ENCODE measurements at regions not wholly inside any gene's neighbourhood (a gene's known extent, or its start where the extent isn't known, plus 50 kb on each side); places are given as distances from the start of the nearest gene placed in this dataset.

GRCh38 chr3:161555320-161555719 lies 58.7 kb downstream of the OTOL1 start:
- H3K36me3 Mint-ChIP-seq (ENCODE audit: low read depth): no peaks in the 10 kb centered on the region
- ATAC-seq (replicated peaks): no peak
- no peaks in the 10 kb centered on the region for H3K4me1 Mint-ChIP-seq

GRCh38 chr3:161556533-161556932 lies 59.9 kb downstream of the OTOL1 start:
- ATAC-seq (replicated peaks): no peak

More at GRCh38 chr3:161555320-161555719, 58.7 kb downstream of the OTOL1 start:
- no peak overlapping the region for H3K4me3 Mint-ChIP-seq
- H3K9me3 Mint-ChIP-seq: no peaks in the 10 kb centered on the region
- no peak overlapping the region for H3K27ac Mint-ChIP-seq
- H3K27me3 Mint-ChIP-seq: peaks cover 24% of the 10 kb centered on the region

GRCh38 chr3:161556941-161557340 lies 60.3 kb downstream of the OTOL1 start:
- no peak for ATAC-seq (replicated peaks)
- Mint-ChIP-seq H3K9me3 (no peaks in the 10 kb centered on the region), H3K27ac (no peak overlapping the region)

More at GRCh38 chr3:161556533-161556932, 59.9 kb downstream of the OTOL1 start:
- H3K4me3 Mint-ChIP-seq: no peak overlapping the region
- no peaks in the 10 kb centered on the region for H3K9me3 Mint-ChIP-seq
- no peaks in the 10 kb centered on the region for H3K36me3 Mint-ChIP-seq (ENCODE audit: low read depth)
- no peak overlapping the region for H3K27ac Mint-ChIP-seq
- H3K4me1 Mint-ChIP-seq: no peaks in the 10 kb centered on the region
- peaks cover 18% of the 10 kb centered on the region for H3K27me3 Mint-ChIP-seq

GRCh38 chr3:161557445-161558150 lies 61.0 kb downstream of the OTOL1 start:
- no peaks in the 10 kb centered on the region for H3K4me1 Mint-ChIP-seq
- H3K4me3 Mint-ChIP-seq: no peak overlapping the region
- H3K27me3 Mint-ChIP-seq: peaks cover 13% of the 10 kb centered on the region
- H3K36me3 Mint-ChIP-seq (ENCODE audit: low read depth): no peaks in the 10 kb centered on the region
- no peaks in the 10 kb centered on the region for H3K9me3 Mint-ChIP-seq
- H3K27ac Mint-ChIP-seq: no peak overlapping the region
- ATAC-seq (replicated peaks): no peak

More at GRCh38 chr3:161556941-161557340, 60.3 kb downstream of the OTOL1 start:
- Mint-ChIP-seq H3K27me3 (peaks cover 15% of the 10 kb centered on the region), H3K4me1 (no peaks in the 10 kb centered on the region), H3K36me3 (ENCODE audit: low read depth) (no peaks in the 10 kb centered on the region), H3K4me3 (no peak overlapping the region)

- Mint-ChIP-seq H3K27me3 (peaks cover 13% of the 10 kb centered on the region), H3K27ac (no peak overlapping the region), H3K36me3 (ENCODE audit: low read depth) (no peaks in the 10 kb centered on the region), H3K4me1 (no peaks in the 10 kb centered on the region), H3K9me3 (no peaks in the 10 kb centered on the region), H3K4me3 (no peak overlapping the region)
- no peak for ATAC-seq (replicated peaks)
These were observed 61.6 kb downstream of the OTOL1 start for GRCh38 chr3:161558236-161558635.

- no peaks in the 10 kb centered on the region for H3K36me3 Mint-ChIP-seq (ENCODE audit: low read depth)
- no peaks in the 10 kb centered on the region for H3K4me1 Mint-ChIP-seq
- H3K27me3 Mint-ChIP-seq: peaks cover 13% of the 10 kb centered on the region
- H3K9me3 Mint-ChIP-seq: no peaks in the 10 kb centered on the region
- H3K27ac Mint-ChIP-seq: no peak overlapping the region
- no peak for ATAC-seq (replicated peaks)
- no peak overlapping the region for H3K4me3 Mint-ChIP-seq
These were observed 62.8 kb downstream of the OTOL1 start for GRCh38 chr3:161559177-161559998.

DNA sequence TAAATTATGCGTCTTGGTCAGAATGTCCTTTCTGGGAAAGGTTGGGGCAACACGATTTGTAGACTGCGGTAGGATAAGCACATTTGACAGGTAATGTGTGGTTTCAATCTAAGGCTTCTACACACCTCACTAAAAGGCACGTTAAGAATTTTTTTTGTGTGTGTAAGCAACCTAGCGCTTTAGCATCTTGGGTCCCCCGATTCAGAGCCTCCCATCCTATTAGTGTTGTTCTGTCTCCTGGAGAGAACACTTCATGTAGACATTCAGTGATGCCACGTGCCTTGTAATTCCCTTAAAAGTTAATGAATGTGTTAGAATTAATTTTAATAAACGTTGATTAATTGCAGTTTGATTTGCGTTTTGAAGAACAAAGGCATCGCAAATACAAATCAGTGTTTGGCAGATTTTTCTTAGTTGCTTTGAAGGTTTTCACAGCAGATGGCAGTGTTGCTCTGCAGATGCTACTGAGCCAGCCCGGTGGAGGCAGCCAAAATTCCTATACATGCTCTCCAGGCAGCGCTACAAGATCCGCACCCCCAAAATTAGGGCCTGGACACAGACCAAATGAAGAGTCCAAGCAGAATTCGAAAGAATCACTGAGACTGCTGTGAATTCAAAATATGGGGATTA lies 63.5 kb downstream of the OTOL1 start:
- Mint-ChIP-seq H3K9me3 (no peaks in the 10 kb centered on the region), H3K27me3 (peaks cover 13% of the 10 kb centered on the region), H3K4me1 (no peaks in the 10 kb centered on the region), H3K27ac (no peak overlapping the region), H3K36me3 (ENCODE audit: low read depth) (no peaks in the 10 kb centered on the region), H3K4me3 (no peak overlapping the region)
- no peak for ATAC-seq (replicated peaks)

DNA sequence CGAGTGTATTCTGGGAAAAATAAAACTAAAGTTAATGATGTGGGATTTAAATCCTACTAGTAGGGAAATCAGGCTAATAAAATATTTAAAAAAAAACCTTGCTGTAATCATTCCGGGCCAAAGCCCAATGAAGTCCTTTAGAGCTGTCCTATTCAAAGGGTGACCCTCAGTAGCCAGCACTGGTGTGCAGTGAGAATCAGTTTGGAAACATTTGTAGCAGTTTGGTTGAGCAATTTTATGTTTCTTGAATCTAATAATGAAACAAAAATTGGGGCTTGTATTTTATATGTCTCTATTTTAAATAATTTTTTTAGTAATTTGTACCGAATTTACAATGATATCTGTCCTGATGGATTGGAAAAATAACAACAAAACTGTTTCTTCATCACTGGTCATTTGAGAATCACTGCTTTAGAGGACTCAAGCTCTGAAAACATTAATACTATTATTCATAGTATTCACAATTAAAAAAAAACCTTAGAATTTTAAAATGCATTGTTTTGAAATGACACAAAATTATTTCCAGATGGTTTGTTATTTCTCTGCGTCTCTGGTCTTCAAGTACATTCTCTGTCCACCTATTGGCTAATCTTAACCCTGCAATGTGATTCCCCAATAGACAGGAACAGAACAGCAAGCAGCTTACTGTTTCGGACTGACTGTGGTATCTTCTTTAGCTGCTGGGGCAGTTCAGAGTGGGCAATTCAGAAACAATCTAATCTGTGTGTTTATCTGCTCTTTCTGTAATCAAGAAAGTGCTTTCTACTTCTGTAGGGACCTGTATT lies 71.2 kb downstream of the OTOL1 start:
- Mint-ChIP-seq H3K4me1 (no peaks in the 10 kb centered on the region), H3K27me3 (peaks cover 5% of the 10 kb centered on the region), H3K27ac (no peak overlapping the region), H3K36me3 (ENCODE audit: low read depth) (no peaks in the 10 kb centered on the region), H3K4me3 (no peak overlapping the region), H3K9me3 (no peaks in the 10 kb centered on the region)
- no peak for ATAC-seq (replicated peaks)

- H3K27ac Mint-ChIP-seq: no peak overlapping the region
- no peaks in the 10 kb centered on the region for H3K9me3 Mint-ChIP-seq
- H3K4me1 Mint-ChIP-seq: no peaks in the 10 kb centered on the region
- peaks cover 5% of the 10 kb centered on the region for H3K27me3 Mint-ChIP-seq
- H3K36me3 Mint-ChIP-seq (ENCODE audit: low read depth): no peaks in the 10 kb centered on the region
- no peak overlapping the region for H3K4me3 Mint-ChIP-seq
- no peak for ATAC-seq (replicated peaks)
These were observed 72.1 kb downstream of the OTOL1 start for GRCh38 chr3:161568671-161569070.

GRCh38 chr3:161571951-161572350 lies 75.3 kb downstream of the OTOL1 start:
- H3K9me3 Mint-ChIP-seq: peaks cover 5% of the 10 kb centered on the region
- no peak overlapping the region for H3K4me3 Mint-ChIP-seq
- no peaks in the 10 kb centered on the region for H3K4me1 Mint-ChIP-seq
- ATAC-seq (replicated peaks): no peak
- no peaks in the 10 kb centered on the region for H3K36me3 Mint-ChIP-seq (ENCODE audit: low read depth)
- peaks cover 13% of the 10 kb centered on the region for H3K27me3 Mint-ChIP-seq
- H3K27ac Mint-ChIP-seq: no peak overlapping the region

- H3K36me3 Mint-ChIP-seq (ENCODE audit: low read depth): no peaks in the 10 kb centered on the region
- peaks cover 5% of the 10 kb centered on the region for H3K9me3 Mint-ChIP-seq
- ATAC-seq (replicated peaks): no peak
- no peak overlapping the region for H3K4me3 Mint-ChIP-seq
- peaks cover 9% of the 10 kb centered on the region for H3K27me3 Mint-ChIP-seq
- no peaks in the 10 kb centered on the region for H3K4me1 Mint-ChIP-seq
- no peak overlapping the region for H3K27ac Mint-ChIP-seq
These were observed 76.5 kb downstream of the OTOL1 start for GRCh38 chr3:161573136-161573535.

DNA sequence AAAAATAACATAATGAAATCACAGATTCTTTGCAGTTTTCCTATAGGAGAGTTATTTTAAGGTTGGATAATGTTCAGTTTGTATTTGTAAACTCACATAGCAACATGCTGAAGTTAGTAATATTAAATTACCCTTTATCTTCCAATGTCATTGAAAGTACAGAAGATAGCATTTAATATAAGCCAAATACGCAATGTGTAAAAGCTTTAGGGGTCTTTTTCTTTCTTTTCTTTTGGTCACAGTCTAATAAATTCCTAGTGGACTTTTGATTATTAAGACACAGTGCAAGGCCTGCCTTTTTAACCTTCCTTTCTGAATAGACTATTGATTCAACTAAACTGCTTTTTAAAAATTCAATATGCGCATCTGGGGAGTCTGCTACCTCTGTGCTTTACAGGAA lies 79.3 kb downstream of the OTOL1 start:
- no peak overlapping the region for H3K27ac Mint-ChIP-seq
- no peak for ATAC-seq (replicated peaks)
- no peaks in the 10 kb centered on the region for H3K36me3 Mint-ChIP-seq (ENCODE audit: low read depth)
- H3K4me1 Mint-ChIP-seq: no peaks in the 10 kb centered on the region
- H3K9me3 Mint-ChIP-seq: peaks cover 5% of the 10 kb centered on the region
- H3K27me3 Mint-ChIP-seq: peaks cover 8% of the 10 kb centered on the region
- H3K4me3 Mint-ChIP-seq: no peak overlapping the region

DNA sequence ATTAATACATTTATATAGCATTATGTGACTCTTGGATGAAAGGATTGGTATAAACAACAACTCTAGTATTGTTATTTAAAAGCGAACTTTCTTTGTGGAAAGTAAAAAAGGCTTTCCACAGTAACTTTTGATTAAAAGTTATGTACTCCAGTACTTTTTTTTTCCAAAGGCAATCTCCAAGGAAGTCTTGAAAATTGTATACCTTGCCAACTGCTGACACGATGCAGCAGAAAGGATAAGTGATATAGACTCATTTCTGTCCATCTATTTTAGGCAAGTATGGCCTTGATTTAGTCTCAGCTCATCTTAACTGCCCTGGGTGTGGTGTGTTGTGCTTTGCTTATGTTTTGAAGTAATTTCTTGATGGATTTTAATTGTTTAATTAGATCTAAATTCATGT lies 79.7 kb downstream of the OTOL1 start:
- Mint-ChIP-seq H3K9me3 (peaks cover 5% of the 10 kb centered on the region), H3K36me3 (ENCODE audit: low read depth) (no peaks in the 10 kb centered on the region), H3K4me1 (no peaks in the 10 kb centered on the region), H3K27me3 (peaks cover 8% of the 10 kb centered on the region), H3K4me3 (no peak overlapping the region), H3K27ac (no peak overlapping the region)
- no peak for ATAC-seq (replicated peaks)

All from activated T-helper 17 cell treated with anti-CD3 and anti-CD28 coated beads, Interleukin-2, amount 50 U/mL, for 72 hours (primary cell).